IMR-90 (cell line): ENCODE measurements at regions not wholly inside any gene's neighbourhood (a gene's known extent, or its start where the extent isn't known, plus 50 kb on each side); places are given as distances from the start of the nearest gene placed in this dataset.

Source experiments
- ATAC-seq: fragments of 200-7000 bp; cut with Tn5 transposase; 2 replicates; pipeline ENCODE4 v1.9.1; 2020; ENCODE audit warnings: low read depth, mild to moderate bottlenecking, moderate library complexity
- BruUV-seq: library from RNA; stranded (reverse); fragments of 400-500 nt; replicated peaks from 2 replicates; lab custom pipeline; 2021; lab: Mats Ljungman, UMichigan
- CTCF ChIA-PET: fragments of 300-600 bp; formaldehyde crosslinking; extraction: SDS; loops from one replicate; lab custom pipeline; 2021; ENCODE audit warnings: antibody characterized with exemption; lab: Yijun Ruan, JAX
- POLR2A ChIA-PET: fragments of 300-600 bp; sonication (Branson Sonifier 250); formaldehyde crosslinking; loops from one replicate; lab custom pipeline; 2022; ENCODE audit warnings: antibody characterized with exemption; ENCODE audit not compliant: unreplicated experiment; lab: Charles Lee
- DNase-seq: peaks from one replicate; pipeline ENCODE4 v3.0.0; 2013
- H2AFZ ChIP-seq: replicated peaks from 2 replicates; pipeline ENCODE3; 2013; ENCODE audit warnings: low read length, mild to moderate bottlenecking; ENCODE audit not compliant: poor library complexity
- H2AK5ac ChIP-seq: 2 replicates; pipeline ENCODE4 v1.6.1; 2013; ENCODE audit warnings: low read depth, low read length, inconsistent platforms
- H2AK9ac ChIP-seq: replicated peaks from 2 replicates; pipeline ENCODE3; 2013; ENCODE audit warnings: mild to moderate bottlenecking, low read depth, low read length, moderate library complexity; ENCODE audit not compliant: poor library complexity
- H2BK120ac ChIP-seq: 2 replicates; pipeline ENCODE4 v1.6.1; 2013; ENCODE audit warnings: low read depth, low read length, inconsistent platforms
- H2BK15ac ChIP-seq: 3 replicates; pipeline ENCODE4 v1.6.1; 2013; ENCODE audit warnings: low read depth, low read length, inconsistent platforms
- H2BK20ac ChIP-seq: 2 replicates; pipeline ENCODE4 v1.6.1; 2013; ENCODE audit warnings: low read depth, mild to moderate bottlenecking, inconsistent platforms, low read length, moderate library complexity
- H2BK5ac ChIP-seq: 2 replicates; pipeline ENCODE4 v1.6.1; 2013; ENCODE audit warnings: mild to moderate bottlenecking, low read depth, low read length, inconsistent platforms; ENCODE audit not compliant: poor library complexity, severe bottlenecking
- H3K14ac ChIP-seq: replicated peaks from 2 replicates; pipeline ENCODE4 v1.6.1; 2013; ENCODE audit warnings: low read depth, low read length, inconsistent platforms
- H3K18ac ChIP-seq: 2 replicates; pipeline ENCODE4 v1.6.1; 2013; ENCODE audit warnings: low read depth, low read length, control low read depth
- H3K23ac ChIP-seq: 2 replicates; pipeline ENCODE4 v1.6.1; 2013; ENCODE audit warnings: low read depth, low read length, inconsistent platforms
- H3K27ac ChIP-seq: 2 replicates; pipeline ENCODE4 v1.5.1; 2013; ENCODE audit warnings: mild to moderate bottlenecking, control low read depth, low read length; ENCODE audit not compliant: insufficient read depth
- H3K27me3 ChIP-seq: 2 replicates; pipeline ENCODE4 v1.6.1; 2013; ENCODE audit warnings: low read length; ENCODE audit not compliant: control insufficient read depth, insufficient read depth
- H3K36me3 ChIP-seq: 2 replicates; pipeline ENCODE4 v1.6.1; 2013; ENCODE audit warnings: low read length, mixed read lengths; ENCODE audit not compliant: control insufficient read depth, insufficient read depth
- H3K4ac ChIP-seq: 2 replicates; pipeline ENCODE4 v1.6.1; 2013; ENCODE audit warnings: low read depth, low read length, inconsistent platforms
- H3K4me1 ChIP-seq: 2 replicates; pipeline ENCODE4 v1.6.1; 2013; ENCODE audit warnings: low read length, mixed read lengths; ENCODE audit not compliant: control insufficient read depth, insufficient read depth
- H3K4me2 ChIP-seq: 2 replicates; pipeline ENCODE4 v1.6.1; 2013; ENCODE audit warnings: low read depth, mild to moderate bottlenecking, control low read depth, low read length, moderate library complexity
- H3K4me3 ChIP-seq: 2 replicates; pipeline ENCODE4 v1.5.1; 2013; ENCODE audit warnings: low read depth, mild to moderate bottlenecking, control low read depth, low read length, moderate library complexity; ENCODE audit not compliant: insufficient read depth
- H3K56ac ChIP-seq: 2 replicates; pipeline ENCODE4 v1.6.1; 2013; ENCODE audit warnings: low read length, inconsistent platforms; ENCODE audit not compliant: insufficient read depth; ENCODE audit errors: extremely low read depth
- H3K79me1 ChIP-seq, 2 experiments: 2 replicates each; pipeline ENCODE4 v1.6.1; 2013; ENCODE audit warnings: low read length in 2 of 2, inconsistent platforms in 1 of 2, low read depth in 1 of 2
- H3K9ac ChIP-seq: 2 replicates; pipeline ENCODE4 v1.6.1; 2013; ENCODE audit warnings: low read depth, low read length, control low read depth
- H3K9me1 ChIP-seq: 2 replicates; pipeline ENCODE4 v1.6.1; 2013; ENCODE audit warnings: low read length, inconsistent platforms; ENCODE audit not compliant: insufficient read depth
- H3K9me3 ChIP-seq: 2 replicates; pipeline ENCODE4 v1.6.1; 2013; ENCODE audit warnings: low read length; ENCODE audit not compliant: control insufficient read depth, insufficient read depth
- H4K20me1 ChIP-seq: 2 replicates; pipeline ENCODE4 v1.6.1; 2013; ENCODE audit warnings: low read length, inconsistent platforms; ENCODE audit not compliant: insufficient read depth
- H4K5ac ChIP-seq: 2 replicates; pipeline ENCODE4 v1.6.1; 2013; ENCODE audit warnings: mild to moderate bottlenecking, low read depth, low read length, control low read depth
- H4K8ac ChIP-seq, 2 experiments: 2 replicates each; pipeline ENCODE4 v1.6.1; 2013; ENCODE audit warnings: low read depth in 2 of 2, low read length in 2 of 2, control low read depth in 1 of 2, inconsistent platforms in 1 of 2
- H4K91ac ChIP-seq: 2 replicates; pipeline ENCODE4 v1.6.1; 2013; ENCODE audit warnings: low read depth, low read length, inconsistent platforms; ENCODE audit not compliant: insufficient read depth
- BHLHE40 ChIP-seq: fragments of 150-350 bp; IDR thresholded peaks from 2 replicates; pipeline ENCODE4 v1.6.1; 2016; ENCODE audit warnings: mild to moderate bottlenecking, low read depth, low read length
- CEBPB ChIP-seq: IDR thresholded peaks from 2 replicates; pipeline ENCODE4 v1.6.1; 2012; ENCODE audit warnings: low read depth, low read length, improper control_type of control experiment
- CHD1 ChIP-seq: IDR thresholded peaks from 2 replicates; pipeline ENCODE4 v1.6.1; 2012; ENCODE audit warnings: low read depth, low read length, improper control_type of control experiment
- CTCF ChIP-seq: conservative IDR thresholded peaks from 2 replicates; pipeline ENCODE4 v1.5.1; 2012; ENCODE audit warnings: mild to moderate bottlenecking, low read depth, low read length, improper control_type of control experiment
- ELK1 ChIP-seq: fragments of 150-350 bp; IDR thresholded peaks from 2 replicates; pipeline ENCODE4 v1.6.1; 2016; ENCODE audit warnings: low read depth, mild to moderate bottlenecking, low read length, moderate library complexity, borderline replicate concordance
- FOS ChIP-seq: fragments of 150-350 bp; IDR thresholded peaks from 2 replicates; pipeline ENCODE4 v1.6.1; 2016; ENCODE audit warnings: low read depth, low read length
- MAFK ChIP-seq: IDR thresholded peaks from 2 replicates; pipeline ENCODE4 v1.6.1; 2012; ENCODE audit warnings: low read depth, low read length, improper control_type of control experiment
- MAZ ChIP-seq: IDR thresholded peaks from 2 replicates; pipeline ENCODE4 v1.6.1; 2012; ENCODE audit warnings: low read depth, mild to moderate bottlenecking, low read length, improper control_type of control experiment, moderate library complexity, borderline replicate concordance
- MXI1 ChIP-seq: IDR thresholded peaks from 2 replicates; pipeline ENCODE4 v1.6.1; 2012; ENCODE audit warnings: low read depth, mild to moderate bottlenecking, low read length, moderate library complexity, borderline replicate concordance
- NFE2L2 ChIP-seq: fragments of 150-350 bp; IDR thresholded peaks from 2 replicates; pipeline ENCODE4 v1.6.1; 2016; ENCODE audit warnings: low read depth, mild to moderate bottlenecking, low read length
- POLR2A ChIP-seq: IDR thresholded peaks from 2 replicates; pipeline ENCODE4 v1.6.1; 2012; ENCODE audit warnings: mild to moderate bottlenecking, low read depth, low read length
- RAD21 ChIP-seq: IDR thresholded peaks from 2 replicates; pipeline ENCODE4 v1.6.1; 2012; ENCODE audit warnings: low read length, improper control_type of control experiment
- RCOR1 ChIP-seq: IDR thresholded peaks from 2 replicates; pipeline ENCODE4 v1.6.1; 2012; ENCODE audit warnings: mild to moderate bottlenecking, low read length, improper control_type of control experiment; ENCODE audit not compliant: insufficient replicate concordance
- RFX5 ChIP-seq: IDR thresholded peaks from 2 replicates; pipeline ENCODE4 v1.8.0; 2012; ENCODE audit warnings: low read depth, mild to moderate bottlenecking, low read length, moderate library complexity
- SMC3 ChIP-seq: fragments of 150-350 bp; IDR thresholded peaks from 2 replicates; pipeline ENCODE4 v1.6.1; 2016; ENCODE audit warnings: low read depth, mild to moderate bottlenecking, antibody characterized with exemption, low read length, moderate library complexity
- USF2 ChIP-seq: fragments of 150-350 bp; IDR thresholded peaks from 2 replicates; pipeline ENCODE4 v1.6.1; 2017; ENCODE audit warnings: mild to moderate bottlenecking, antibody characterized with exemption, low read length, low read depth
- WGBS, 2 experiments: methylation state at CpG; one replicate each; pipeline versions ENCODE4 v1.1.5 to v1.1.7; 2013; ENCODE audit warnings: missing lambda C conversion rate in 2 of 2; ENCODE audit not compliant: insufficient read length in 1 of 2; ENCODE audit errors: extremely low coverage in 2 of 2; 5-methylcytosine and 5-hydroxymethylcytosine counted together
- dilution Hi-C: fragments of 300-500 bp; cut with HindIII; formaldehyde crosslinking; loops from one replicate; pipeline ENCODE4 v1.14.3; 2018; ENCODE audit warnings: low sequenced_read_pairs; ENCODE audit not compliant: unreplicated experiment
- in situ Hi-C: fragments of 300-500 bp; cut with MboI; formaldehyde crosslinking; loops from 3 replicates; pipeline ENCODE4 v1.14.3; 2019; ENCODE audit warnings: low sequenced_read_pairs, inconsistent platforms, mixed read lengths
- intact Hi-C: fragments of 100-400 bp; cut with micrococcal nuclease; formaldehyde crosslinking; loops from 2 replicates; pipeline ENCODE4 v1.10.0; 2022

- no peak for TF ChIP-seq RAD21
- no peak for TF ChIP-seq NFE2L2
- TF ChIP-seq RFX5, result no peak
- no peak for TF ChIP-seq CEBPB
- no peak for TF ChIP-seq USF2
- TF ChIP-seq CHD1, result no peak
- no peak for TF ChIP-seq MAZ
- no peak for TF ChIP-seq ELK1
- no peak for TF ChIP-seq BHLHE40
- no peak for TF ChIP-seq FOS
- no peak for TF ChIP-seq SMC3
- no peak for TF ChIP-seq CTCF
- TF ChIP-seq RCOR1, result no peak
- no peak for TF ChIP-seq POLR2A
- TF ChIP-seq MAFK, result no peak
- TF ChIP-seq MXI1, result no peak
- H2BK15ac ChIP-seq, result no peak overlapping the region
- peaks cover 5% of the 10 kb centered on the region; the same call in 1 of the 2 replicates for H3K4me1 ChIP-seq
- H2BK20ac ChIP-seq, result no peak overlapping the region
- dilution Hi-C loops (no loop called here), intact Hi-C loops (no loop called here), in situ Hi-C loops (no loop called here)
- ATAC-seq (no peak), DNase-seq (no peak)
- H2BK5ac ChIP-seq, result no peak overlapping the region
- H3K23ac ChIP-seq, result no peak overlapping the region
- H3K9ac ChIP-seq, result no peak overlapping the region
- no peaks in the 10 kb centered on the region for H3K27me3 ChIP-seq
- H3K79me1 ChIP-seq, result peaks cover 0 to 56% of the 10 kb centered on the region in 2 experiments; a peak in 3 of 4 replicates
- BruUV-seq, result no TSS peak
- H4K8ac ChIP-seq, result no peak overlapping the region
- ChIA-PET CTCF (no interaction called here), POLR2A (no interaction called here)
- H3K36me3 ChIP-seq, result no peaks in the 10 kb centered on the region
- H2AK9ac ChIP-seq, result no peak overlapping the region
- no peak overlapping the region for H3K56ac ChIP-seq
- no peak overlapping the region for H3K4me2 ChIP-seq
- no CpG with 5 or more reads among the region's 8 CpGs for WGBS, 2 experiments
- no peak overlapping the region for H3K4ac ChIP-seq
- no peak overlapping the region for H3K27ac ChIP-seq
- no peak overlapping the region for H2BK120ac ChIP-seq
- H3K14ac ChIP-seq, result no peak overlapping the region
- no peak overlapping the region for H3K4me3 ChIP-seq
- no peak overlapping the region for H3K18ac ChIP-seq
- H3K9me1 ChIP-seq, result 0 out of 2 replicates have a peak, but pooled peaks cover 3% of the 10 kb centered on the region
- H4K20me1 ChIP-seq, result peaks cover 2% of the 10 kb centered on the region; the same call in 1 of the 2 replicates
- H2AFZ ChIP-seq, result no peak overlapping the region
- no peak overlapping the region; the same call in 1 of the 2 replicates for H2AK5ac ChIP-seq
- no peak overlapping the region for H4K91ac ChIP-seq
- no peaks in the 10 kb centered on the region for H3K9me3 ChIP-seq
- no peak overlapping the region for H4K5ac ChIP-seq
Observed at GRCh38 chr11:70027451-70027850, 50.7 kb upstream of the ANO1 start.
